Endothelial cell of umbilical vein (primary cell): ENCODE measurements at regions not wholly inside any gene's neighbourhood (a gene's known extent, or its start where the extent isn't known, plus 50 kb on each side); places are given as distances from the start of the nearest gene placed in this dataset.

Experiments
- BruUV-seq: library from RNA; stranded (reverse); fragments of 400-500 nt; replicated peaks from 2 replicates; lab custom pipeline; 2021; lab: Mats Ljungman, UMichigan
- CTCF ChIA-PET: fragments of 300-600, 350-600 bp; sonication (Branson Sonifier 250); formaldehyde crosslinking; loops from one replicate; lab custom pipeline; 2021; ENCODE audit warnings: antibody characterized with exemption, inconsistent platforms; lab: Charles Lee
- POLR2A ChIA-PET: fragments of 300-600, 350-600 bp; sonication (Branson Sonifier 250); formaldehyde crosslinking; loops from one replicate; lab custom pipeline; 2021; ENCODE audit warnings: antibody characterized with exemption, inconsistent platforms; lab: Charles Lee
- DNase-seq: peaks from one replicate; pipeline ENCODE4 v3.0.0-alpha.2; 2011; ENCODE audit warnings: low read depth, low spot score
- FAIRE-seq: peaks from 2 replicates; lab custom pipeline; 2011; peaks lifted over from hg19 to GRCh38; lab: Jason Lieb, UNC
- H2AFZ ChIP-seq: 2 replicates; pipeline ENCODE4 v1.6.0; 2012; ENCODE audit warnings: low read depth, low read length, control low read depth, inconsistent platforms
- H3K27ac ChIP-seq: 2 replicates; pipeline ENCODE4 v1.5.1; 2011; ENCODE audit warnings: low read depth, mild to moderate bottlenecking, control low read depth, low read length, moderate library complexity; ENCODE audit not compliant: insufficient read depth
- H3K27me3 ChIP-seq, 2 experiments: 2 replicates each; pipeline versions ENCODE4 v1.6.0 to v1.6.1; 2011; ENCODE audit warnings: low read length in 2 of 2, mixed read lengths in 1 of 2; ENCODE audit not compliant: control insufficient read depth in 2 of 2, insufficient read depth in 2 of 2
- H3K36me3 ChIP-seq, 2 experiments: 2 replicates in 1 of 2; 3 replicates in 1 of 2; pipeline ENCODE4 v1.5.1; 2011; ENCODE audit warnings: low read length in 2 of 2, mild to moderate bottlenecking in 1 of 2, moderate library complexity in 1 of 2; ENCODE audit not compliant: control insufficient read depth in 2 of 2, insufficient read depth in 2 of 2; ENCODE audit errors: extremely low read depth in 1 of 2
- H3K4me1 ChIP-seq: 3 replicates; pipeline ENCODE4 v1.5.1; 2011; ENCODE audit warnings: mild to moderate bottlenecking, low read length; ENCODE audit not compliant: control insufficient read depth, insufficient read depth; ENCODE audit errors: extremely low read depth
- H3K4me2 ChIP-seq: 2 replicates; pipeline ENCODE4 v1.6.1; 2011; ENCODE audit warnings: low read length, control low read depth, mixed read lengths; ENCODE audit not compliant: insufficient read depth
- H3K4me3 ChIP-seq, 3 experiments: fragments of 200-600 bp in 1 of 3; sonication (generic), shearing (Covaris generic) in 1 of 3; replicated peaks in 1 of 3; 2 replicates each; pipeline ENCODE4 v1.5.1; 2011 to 2016; ENCODE audit warnings: control low read depth in 3 of 3, low read length in 3 of 3, mild to moderate bottlenecking in 2 of 3, inconsistent platforms in 1 of 3, low read depth in 1 of 3, moderate library complexity in 1 of 3; ENCODE audit not compliant: insufficient read depth in 1 of 3
- H3K79me2 ChIP-seq: 2 replicates; pipeline ENCODE4 v1.6.0; 2012; ENCODE audit warnings: low read length, inconsistent platforms; ENCODE audit not compliant: control insufficient read depth, insufficient read depth
- H3K9ac ChIP-seq: replicated peaks from 2 replicates; pipeline ENCODE3; 2011; ENCODE audit warnings: low read length, control low read depth; ENCODE audit not compliant: insufficient read depth; ENCODE audit errors: extremely low read depth
- H3K9me1 ChIP-seq: replicated peaks from 3 replicates; pipeline ENCODE4 v1.6.0; 2011; ENCODE audit warnings: mild to moderate bottlenecking, low read length; ENCODE audit not compliant: control insufficient read depth, insufficient read depth; ENCODE audit errors: extremely low read depth
- H3K9me3 ChIP-seq: replicated peaks from 2 replicates; pipeline ENCODE4 v1.5.1; 2012; ENCODE audit warnings: low read length, inconsistent platforms; ENCODE audit not compliant: control insufficient read depth, insufficient read depth
- H4K20me1 ChIP-seq: replicated peaks from 2 replicates; pipeline ENCODE3; 2011; ENCODE audit warnings: mild to moderate bottlenecking, low read length; ENCODE audit not compliant: control insufficient read depth, insufficient read depth; ENCODE audit errors: extremely low read depth
- CTCF ChIP-seq, 2 donors: IDR thresholded peaks; 1 replicate in 1 of 2; 2 replicates in 1 of 2; pipeline ENCODE4 v1.5.1; 2011; ENCODE audit warnings: low read length in 2 of 2, mild to moderate bottlenecking in 2 of 2, moderate library complexity in 2 of 2, control low read depth in 1 of 2, inconsistent platforms in 1 of 2, low read depth in 1 of 2; ENCODE audit not compliant: insufficient read depth in 1 of 2; ENCODE audit errors: extremely low read depth in 1 of 2
- EZH2 ChIP-seq: IDR thresholded peaks from 2 replicates; pipeline ENCODE4 v1.6.1; 2012; ENCODE audit warnings: borderline replicate concordance, low read depth, mild to moderate bottlenecking, moderate library complexity, low read length, inconsistent platforms; ENCODE audit not compliant: severe bottlenecking
- FOS ChIP-seq: IDR thresholded peaks from 2 replicates; pipeline ENCODE4 v1.6.1; 2011; ENCODE audit warnings: mild to moderate bottlenecking, low read length, moderate library complexity, borderline replicate concordance; ENCODE audit not compliant: insufficient read depth
- GATA2 ChIP-seq: IDR thresholded peaks from 2 replicates; pipeline ENCODE4 v1.7.0; 2011; ENCODE audit warnings: low read depth, mild to moderate bottlenecking, moderate library complexity, mixed read lengths, low read length; ENCODE audit not compliant: insufficient read length, insufficient read depth
- JUN ChIP-seq: IDR thresholded peaks from 2 replicates; pipeline ENCODE4 v1.6.1; 2011; ENCODE audit warnings: borderline replicate concordance, low read depth; ENCODE audit not compliant: insufficient read length, insufficient read depth
- MAX ChIP-seq: IDR thresholded peaks from 2 replicates; pipeline ENCODE4 v1.6.1; 2011; ENCODE audit not compliant: insufficient read depth, insufficient read length
- MYC ChIP-seq: IDR thresholded peaks from one replicate; pipeline ENCODE4 v1.6.1; 2011; ENCODE audit warnings: mild to moderate bottlenecking, low read depth, low read length
- POLR2A ChIP-seq: IDR thresholded peaks from 2 replicates; pipeline ENCODE4 v1.6.1; 2012; ENCODE audit warnings: low read depth, mild to moderate bottlenecking, control low read depth, low read length
- POLR2AphosphoS5 ChIP-seq: IDR thresholded peaks from 2 replicates; pipeline ENCODE4 v1.6.1; 2012; ENCODE audit warnings: low read depth, mild to moderate bottlenecking, control low read depth, low read length, moderate library complexity; ENCODE audit not compliant: insufficient read depth
- dilution Hi-C: fragments of 300-500 bp; cut with MboI; formaldehyde crosslinking; loops from one replicate; pipeline ENCODE4 v1.15.0; 2019; ENCODE audit warnings: low sequenced_read_pairs; ENCODE audit not compliant: extremely low pct_ligation_motif_present
- intact Hi-C: fragments of 100-400 bp; cut with micrococcal nuclease; formaldehyde crosslinking; loops from one replicate; pipeline ENCODE4 v1.10.0; 2022

DNA sequence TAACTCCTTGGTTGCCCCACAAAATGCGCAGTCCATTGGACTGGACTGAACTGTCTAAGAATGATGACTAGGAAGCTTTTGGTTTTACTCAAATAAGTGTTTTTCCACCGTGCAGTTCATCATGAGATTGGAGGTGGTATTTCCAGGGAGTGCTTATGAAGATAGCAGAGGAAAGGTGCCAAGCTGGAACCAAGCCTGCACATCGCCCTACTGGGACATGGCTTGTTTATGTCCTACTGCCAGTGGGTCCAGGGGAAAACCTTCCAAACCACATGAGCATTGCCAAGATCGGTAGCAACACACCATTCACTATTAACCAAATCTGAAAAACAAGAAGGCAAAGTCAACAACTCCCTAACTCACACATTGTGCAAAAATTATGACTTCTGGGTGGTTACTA, 54.7 kb upstream of the DSCAM start:
- intact Hi-C loops (no loop called here), dilution Hi-C loops (no loop called here)
- TF ChIP-seq MYC (no peak), GATA2 (no peak), POLR2A (no peak), POLR2AphosphoS5 (no peak), FOS (no peak), CTCF (IDR thresholded peaks at IDR 0.05; ENCODE audit: extremely low read depth in 1 of 2, insufficient read depth in 1 of 2, low read depth in 1 of 2, low read length in 2 of 2) (no peak), EZH2 (no peak), MAX (no peak), JUN (no peak)
- Histone ChIP-seq H3K9me3 (peaks cover 7% of the 10 kb centered on the region), H3K4me1 (no peaks in the 10 kb centered on the region), H3K9me1 (no peaks in the 10 kb centered on the region), H3K36me3 (no peaks in the 10 kb centered on the region), H3K27ac (no peak overlapping the region), H3K4me2 (no peak overlapping the region), H3K4me3 (no peak overlapping the region), H4K20me1 (no peaks in the 10 kb centered on the region), H2AFZ (no peak overlapping the region), H3K27me3 (no peaks in the 10 kb centered on the region), H3K79me2 (no peaks in the 10 kb centered on the region), H3K9ac (no peak overlapping the region)
- ChIA-PET CTCF (no interaction called here), POLR2A (no interaction called here)
- no TSS peak for BruUV-seq
- no peak for FAIRE-seq
- no peak for DNase-seq
